ENCODE measurements at regions not wholly inside any gene's neighbourhood (a gene's known extent, or its start where the extent isn't known, plus 50 kb on each side); places are given as distances from the start of the nearest gene placed in this dataset.

- Histone ChIP-seq H3K4me3 (ENCODE audit: low read depth, low read length) (no peak overlapping the region), H3K27me3 (ENCODE audit: control insufficient read depth, insufficient read depth, low read length) (no peaks in the 10 kb centered on the region), H3K36me3 (ENCODE audit: control insufficient read depth, insufficient read depth, low read length) (no peaks in the 10 kb centered on the region)
- no peak for DNase-seq (ENCODE audit: low read depth)
- TF ChIP-seq CTCF (IDR thresholded peaks at IDR 0.05; ENCODE audit: insufficient read depth, low read length, poor library complexity, severe bottlenecking): no peak
Observed at GRCh38 chr20:10761786-10762185, 88.0 kb upstream of the JAG1 start.

GRCh38 chr20:10762216-10762615 is 88.4 kb upstream of the JAG1 start:
- no peak for TF ChIP-seq CTCF (IDR thresholded peaks at IDR 0.05; ENCODE audit: insufficient read depth, low read length, poor library complexity, severe bottlenecking)
- no peak for DNase-seq (ENCODE audit: low read depth)
- no peak overlapping the region for H3K4me3 ChIP-seq (ENCODE audit: low read depth, low read length)
- H3K27me3 ChIP-seq (ENCODE audit: control insufficient read depth, insufficient read depth, low read length): no peaks in the 10 kb centered on the region
- no peaks in the 10 kb centered on the region for H3K36me3 ChIP-seq (ENCODE audit: control insufficient read depth, insufficient read depth, low read length)

- H3K36me3 ChIP-seq (ENCODE audit: control insufficient read depth, insufficient read depth, low read length): no peaks in the 10 kb centered on the region
- H3K4me3 ChIP-seq (ENCODE audit: low read depth, low read length): no peak overlapping the region
- DNase-seq (ENCODE audit: low read depth): no peak
- H3K27me3 ChIP-seq (ENCODE audit: control insufficient read depth, insufficient read depth, low read length): no peaks in the 10 kb centered on the region
- TF ChIP-seq CTCF (IDR thresholded peaks at IDR 0.05; ENCODE audit: insufficient read depth, low read length, poor library complexity, severe bottlenecking): no peak
Observed at GRCh38 chr20:10763112-10763511, 89.3 kb upstream of the JAG1 start.

- no peak for DNase-seq (ENCODE audit: low read depth)
- Histone ChIP-seq H3K36me3 (ENCODE audit: control insufficient read depth, insufficient read depth, low read length) (no peaks in the 10 kb centered on the region), H3K4me3 (ENCODE audit: low read depth, low read length) (no peak overlapping the region), H3K27me3 (ENCODE audit: control insufficient read depth, insufficient read depth, low read length) (no peaks in the 10 kb centered on the region)
- no peak for TF ChIP-seq CTCF (IDR thresholded peaks at IDR 0.05; ENCODE audit: insufficient read depth, low read length, poor library complexity, severe bottlenecking)
Observed at GRCh38 chr20:10769700-10770099, 95.9 kb upstream of the JAG1 start.

- H3K4me3 ChIP-seq (ENCODE audit: low read depth, low read length): no peak overlapping the region
- no peaks in the 10 kb centered on the region for H3K27me3 ChIP-seq (ENCODE audit: control insufficient read depth, insufficient read depth, low read length)
- no peaks in the 10 kb centered on the region for H3K36me3 ChIP-seq (ENCODE audit: control insufficient read depth, insufficient read depth, low read length)
- no peak for DNase-seq (ENCODE audit: low read depth)
- no peak for TF ChIP-seq CTCF (IDR thresholded peaks at IDR 0.05; ENCODE audit: insufficient read depth, low read length, poor library complexity, severe bottlenecking)
Observed at GRCh38 chr20:10770753-10771152, 97.0 kb upstream of the JAG1 start.

- no peak for TF ChIP-seq CTCF (IDR thresholded peaks at IDR 0.05; ENCODE audit: insufficient read depth, low read length, poor library complexity, severe bottlenecking)
- no peak for DNase-seq (ENCODE audit: low read depth)
- H3K4me3 ChIP-seq (ENCODE audit: low read depth, low read length): no peak overlapping the region
- H3K27me3 ChIP-seq (ENCODE audit: control insufficient read depth, insufficient read depth, low read length): no peaks in the 10 kb centered on the region
- H3K36me3 ChIP-seq (ENCODE audit: control insufficient read depth, insufficient read depth, low read length): no peaks in the 10 kb centered on the region
Observed at GRCh38 chr20:10771435-10772140, 97.8 kb upstream of the JAG1 start.
